HEK293 (cell line): ENCODE measurements at regions not wholly inside any gene's neighbourhood (a gene's known extent, or its start where the extent isn't known, plus 50 kb on each side); places are given as distances from the start of the nearest gene placed in this dataset.

ENCODE experiments used
- CTCF ChIA-PET: fragments of 350-600 bp; formaldehyde crosslinking; extraction: SDS; loops from one replicate; lab custom pipeline; 2021; ENCODE audit warnings: antibody characterized with exemption; lab: Yijun Ruan, JAX
- POLR2A ChIA-PET: fragments of 300-600 bp; formaldehyde crosslinking; extraction: SDS; loops from one replicate; lab custom pipeline; 2020; ENCODE audit warnings: antibody characterized with exemption, inconsistent platforms; lab: Yijun Ruan, JAX
- H3K27ac ChIP-seq: fragments of 200-500 bp; sonication (Bioruptor generic); 2 replicates; pipeline ENCODE4 v1.5.1; 2014; ENCODE audit warnings: low read depth, low read length, control low read depth, inconsistent platforms; ENCODE audit errors: extremely low read depth
- H3K36me3 ChIP-seq, 2 experiments: fragments of 200-500 bp in 1 of 2; sonication (Bioruptor generic) in 1 of 2; 1 replicate in 1 of 2; 2 replicates in 1 of 2; pipeline ENCODE4 v1.5.1; 2014 to 2017; ENCODE audit warnings: inconsistent platforms in 2 of 2, low read length in 2 of 2; ENCODE audit not compliant: control insufficient read depth in 2 of 2, insufficient read depth in 1 of 2
- H3K4me1 ChIP-seq: fragments of 200-500 bp; sonication (Bioruptor generic); 2 replicates; pipeline ENCODE4 v1.5.1; 2014; ENCODE audit warnings: mild to moderate bottlenecking, low read length, inconsistent platforms; ENCODE audit not compliant: control insufficient read depth, insufficient read depth
- H3K4me3 ChIP-seq: 2 replicates; pipeline ENCODE4 v1.5.1; 2011; ENCODE audit warnings: low read depth, mild to moderate bottlenecking, control low read depth, low read length, moderate library complexity
- H3K9me3 ChIP-seq: fragments of 200-500 bp; sonication (Bioruptor generic); 2 replicates; pipeline ENCODE4 v1.5.1; 2014; ENCODE audit warnings: low read depth, low read length, inconsistent platforms; ENCODE audit not compliant: control insufficient read depth, insufficient read depth
- KLF7 ChIP-seq: fragments of 450-650 bp; formaldehyde crosslinking; IDR thresholded peaks from 2 replicates; pipeline ENCODE4 v1.5.1; 2016; ENCODE audit warnings: missing biosample characterization, missing genetic modification characterization, borderline replicate concordance
- MZF1 ChIP-seq: fragments of 450-650 bp; formaldehyde crosslinking; IDR thresholded peaks from 2 replicates; pipeline ENCODE4 v1.5.1; 2017; ENCODE audit warnings: missing biosample characterization, missing genetic modification characterization, borderline replicate concordance
- PRDM1 ChIP-seq: fragments of 450-650 bp; formaldehyde crosslinking; IDR thresholded peaks from 2 replicates; pipeline ENCODE4; 2016; ENCODE audit warnings: missing biosample characterization, missing genetic modification characterization
- WT1 ChIP-seq: fragments of 450-650 bp; formaldehyde crosslinking; IDR thresholded peaks from 2 replicates; pipeline ENCODE4 v1.5.1; 2016; ENCODE audit warnings: missing biosample characterization, missing genetic modification characterization
- YY1 ChIP-seq: fragments of 450-650 bp; formaldehyde crosslinking; IDR thresholded peaks from 2 replicates; pipeline ENCODE4 v1.5.1; 2018; ENCODE audit warnings: missing biosample characterization, missing genetic modification characterization
- ZNF16 ChIP-seq: fragments of 450-650 bp; formaldehyde crosslinking; IDR thresholded peaks from 2 replicates; pipeline ENCODE4 v1.5.1; 2016; ENCODE audit warnings: low read depth, missing biosample characterization, missing genetic modification characterization
- ZNF169 ChIP-seq: fragments of 450-650 bp; formaldehyde crosslinking; IDR thresholded peaks from 2 replicates; pipeline ENCODE4 v1.5.1; 2016; ENCODE audit warnings: missing biosample characterization, missing genetic modification characterization
- ZNF239 ChIP-seq: fragments of 450-650 bp; formaldehyde crosslinking; IDR thresholded peaks from 2 replicates; pipeline ENCODE4 v1.5.1; 2016; ENCODE audit warnings: missing biosample characterization, missing genetic modification characterization
- ZNF561 ChIP-seq: fragments of 450-650 bp; IDR thresholded peaks from 2 replicates; pipeline ENCODE4 v1.5.1; 2018; ENCODE audit warnings: missing biosample characterization, missing genetic modification characterization, borderline replicate concordance
- ZNF596 ChIP-seq: fragments of 450-650 bp; IDR thresholded peaks from 2 replicates; pipeline ENCODE4 v1.5.0; 2018; ENCODE audit warnings: missing biosample characterization, mild to moderate bottlenecking, missing genetic modification characterization, moderate library complexity
- ZNF600 ChIP-seq: fragments of 450-650 bp; formaldehyde crosslinking; IDR thresholded peaks from 2 replicates; pipeline ENCODE4 v1.5.1; 2016; ENCODE audit warnings: missing biosample characterization, missing genetic modification characterization
- ZNF664 ChIP-seq: fragments of 450-650 bp; formaldehyde crosslinking; IDR thresholded peaks from 2 replicates; pipeline ENCODE4 v1.5.1; 2016; ENCODE audit warnings: missing biosample characterization, missing genetic modification characterization
- ZXDB ChIP-seq: fragments of 450-650 bp; formaldehyde crosslinking; IDR thresholded peaks from 2 replicates; pipeline ENCODE4 v1.5.1; 2016; ENCODE audit warnings: missing biosample characterization, missing genetic modification characterization
- TF ChIP-seq, protein P1 (sequence below): fragments of 450-650 bp; formaldehyde crosslinking; IDR thresholded peaks from 2 replicates; pipeline ENCODE4 v1.5.1; 2016; ENCODE audit warnings: missing biosample characterization, missing genetic modification characterization
- TF ChIP-seq, protein P2 (sequence below): IDR thresholded peaks from 2 replicates; pipeline ENCODE4 v1.6.1; 2011; ENCODE audit warnings: mild to moderate bottlenecking, low read depth, low read length, borderline replicate concordance
- TF ChIP-seq, protein P3 (sequence below): fragments of 450-650 bp; formaldehyde crosslinking; IDR thresholded peaks from 2 replicates; pipeline ENCODE4 v1.5.1; 2016; ENCODE audit warnings: missing biosample characterization, missing genetic modification characterization
- TF ChIP-seq, protein P4 (sequence below): fragments of 450-650 bp; formaldehyde crosslinking; IDR thresholded peaks from 2 replicates; pipeline ENCODE4 v1.5.1; 2016; ENCODE audit warnings: missing biosample characterization, missing genetic modification characterization
- TF ChIP-seq, protein P5 (sequence below): fragments of 450-650 bp; formaldehyde crosslinking; IDR thresholded peaks from 2 replicates; pipeline ENCODE4 v1.5.1; 2016; ENCODE audit warnings: missing biosample characterization, missing genetic modification characterization
- TF ChIP-seq, protein P6 (sequence below): fragments of 450-650 bp; formaldehyde crosslinking; IDR thresholded peaks from 2 replicates; pipeline ENCODE4 v1.5.1; 2016; ENCODE audit warnings: missing biosample characterization, missing genetic modification characterization, borderline replicate concordance

DNA sequence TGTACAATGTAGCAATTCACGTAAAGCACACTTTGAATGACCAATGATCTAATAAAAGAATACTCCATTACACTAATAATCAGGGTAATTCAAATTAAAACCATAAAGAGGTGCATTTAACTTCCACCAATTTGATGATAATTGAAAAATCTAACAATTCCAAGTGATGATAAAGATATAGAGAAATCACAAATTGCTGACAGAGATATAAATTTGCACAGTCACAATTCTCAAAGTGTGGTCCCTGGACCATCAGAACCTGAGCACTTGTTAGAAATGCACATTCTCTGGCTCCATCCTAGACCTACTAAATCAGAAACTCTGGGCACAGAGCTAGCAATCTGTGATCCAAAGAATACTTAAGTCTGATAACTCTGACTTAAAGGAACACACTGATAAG, 165.8 kb upstream of the DCC start:
- Histone ChIP-seq H3K9me3 (no peaks in the 10 kb centered on the region), H3K36me3 (no peaks in the 10 kb centered on the region), H3K4me3 (no peak overlapping the region), H3K27ac (no peak overlapping the region)
- ChIA-PET POLR2A (no interaction called here), CTCF (no interaction called here)
- TF ChIP-seq, protein P1, sequence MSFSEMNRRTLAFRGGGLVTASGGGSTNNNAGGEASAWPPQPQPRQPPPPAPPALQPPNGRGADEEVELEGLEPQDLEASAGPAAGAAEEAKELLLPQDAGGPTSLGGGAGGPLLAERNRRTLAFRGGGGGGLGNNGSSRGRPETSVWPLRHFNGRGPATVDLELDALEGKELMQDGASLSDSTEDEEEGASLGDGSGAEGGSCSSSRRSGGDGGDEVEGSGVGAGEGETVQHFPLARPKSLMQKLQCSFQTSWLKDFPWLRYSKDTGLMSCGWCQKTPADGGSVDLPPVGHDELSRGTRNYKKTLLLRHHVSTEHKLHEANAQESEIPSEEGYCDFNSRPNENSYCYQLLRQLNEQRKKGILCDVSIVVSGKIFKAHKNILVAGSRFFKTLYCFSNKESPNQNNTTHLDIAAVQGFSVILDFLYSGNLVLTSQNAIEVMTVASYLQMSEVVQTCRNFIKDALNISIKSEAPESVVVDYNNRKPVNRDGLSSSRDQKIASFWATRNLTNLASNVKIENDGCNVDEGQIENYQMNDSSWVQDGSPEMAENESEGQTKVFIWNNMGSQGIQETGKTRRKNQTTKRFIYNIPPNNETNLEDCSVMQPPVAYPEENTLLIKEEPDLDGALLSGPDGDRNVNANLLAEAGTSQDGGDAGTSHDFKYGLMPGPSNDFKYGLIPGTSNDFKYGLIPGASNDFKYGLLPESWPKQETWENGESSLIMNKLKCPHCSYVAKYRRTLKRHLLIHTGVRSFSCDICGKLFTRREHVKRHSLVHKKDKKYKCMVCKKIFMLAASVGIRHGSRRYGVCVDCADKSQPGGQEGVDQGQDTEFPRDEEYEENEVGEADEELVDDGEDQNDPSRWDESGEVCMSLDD (tag by site-specific recombination), result no peak
- TF ChIP-seq ZNF596 (no peak), ZNF664 (tag by site-specific recombination) (no peak), ZXDB (tag by site-specific recombination) (no peak), ZNF169 (tag by site-specific recombination) (no peak)
- TF ChIP-seq, protein P2, sequence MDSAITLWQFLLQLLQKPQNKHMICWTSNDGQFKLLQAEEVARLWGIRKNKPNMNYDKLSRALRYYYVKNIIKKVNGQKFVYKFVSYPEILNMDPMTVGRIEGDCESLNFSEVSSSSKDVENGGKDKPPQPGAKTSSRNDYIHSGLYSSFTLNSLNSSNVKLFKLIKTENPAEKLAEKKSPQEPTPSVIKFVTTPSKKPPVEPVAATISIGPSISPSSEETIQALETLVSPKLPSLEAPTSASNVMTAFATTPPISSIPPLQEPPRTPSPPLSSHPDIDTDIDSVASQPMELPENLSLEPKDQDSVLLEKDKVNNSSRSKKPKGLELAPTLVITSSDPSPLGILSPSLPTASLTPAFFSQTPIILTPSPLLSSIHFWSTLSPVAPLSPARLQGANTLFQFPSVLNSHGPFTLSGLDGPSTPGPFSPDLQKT, result no peak
- TF ChIP-seq, protein P3, sequence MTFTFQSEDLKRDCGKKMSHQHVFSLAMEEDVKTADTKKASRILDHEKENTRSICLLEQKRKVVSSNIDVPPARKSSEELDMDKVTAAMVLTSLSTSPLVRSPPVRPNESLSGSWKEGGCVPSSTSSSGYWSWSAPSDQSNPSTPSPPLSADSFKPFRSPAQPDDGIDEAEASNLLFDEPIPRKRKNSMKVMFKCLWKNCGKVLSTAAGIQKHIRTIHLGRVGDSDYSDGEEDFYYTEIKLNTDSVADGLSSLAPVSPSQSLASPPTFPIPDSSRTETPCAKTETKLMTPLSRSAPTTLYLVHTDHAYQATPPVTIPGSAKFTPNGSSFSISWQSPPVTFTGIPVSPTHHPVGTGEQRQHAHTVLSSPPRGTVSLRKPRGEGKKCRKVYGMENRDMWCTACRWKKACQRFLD (tag by site-specific recombination), result no peak
- TF ChIP-seq, all 188 proteins: peak for 0
- no peaks in the 10 kb centered on the region for H3K4me1 ChIP-seq

DNA sequence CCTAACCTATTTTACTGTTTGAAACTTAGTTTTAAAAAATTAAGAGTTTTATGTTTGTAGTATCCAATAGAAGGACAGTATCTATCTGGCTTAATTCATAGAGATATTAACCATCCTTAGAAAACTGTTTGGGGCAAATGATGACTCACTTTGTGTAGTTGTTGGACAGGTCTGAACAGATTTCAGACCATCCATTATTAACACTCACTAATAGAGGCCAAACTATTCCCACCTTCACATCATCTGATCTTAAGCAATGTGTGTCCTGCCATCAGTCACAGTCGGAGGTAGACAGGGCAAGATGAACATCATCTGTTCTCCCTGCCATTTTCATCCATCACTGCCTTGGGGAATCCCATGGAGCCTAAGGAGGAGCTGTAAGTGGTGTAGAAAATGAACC, 164.6 kb upstream of the DCC start:
- Histone ChIP-seq H3K4me3 (no peak overlapping the region), H3K27ac (no peak overlapping the region), H3K4me1 (no peaks in the 10 kb centered on the region), H3K36me3 (no peaks in the 10 kb centered on the region), H3K9me3 (no peaks in the 10 kb centered on the region)
- TF ChIP-seq, protein P4, sequence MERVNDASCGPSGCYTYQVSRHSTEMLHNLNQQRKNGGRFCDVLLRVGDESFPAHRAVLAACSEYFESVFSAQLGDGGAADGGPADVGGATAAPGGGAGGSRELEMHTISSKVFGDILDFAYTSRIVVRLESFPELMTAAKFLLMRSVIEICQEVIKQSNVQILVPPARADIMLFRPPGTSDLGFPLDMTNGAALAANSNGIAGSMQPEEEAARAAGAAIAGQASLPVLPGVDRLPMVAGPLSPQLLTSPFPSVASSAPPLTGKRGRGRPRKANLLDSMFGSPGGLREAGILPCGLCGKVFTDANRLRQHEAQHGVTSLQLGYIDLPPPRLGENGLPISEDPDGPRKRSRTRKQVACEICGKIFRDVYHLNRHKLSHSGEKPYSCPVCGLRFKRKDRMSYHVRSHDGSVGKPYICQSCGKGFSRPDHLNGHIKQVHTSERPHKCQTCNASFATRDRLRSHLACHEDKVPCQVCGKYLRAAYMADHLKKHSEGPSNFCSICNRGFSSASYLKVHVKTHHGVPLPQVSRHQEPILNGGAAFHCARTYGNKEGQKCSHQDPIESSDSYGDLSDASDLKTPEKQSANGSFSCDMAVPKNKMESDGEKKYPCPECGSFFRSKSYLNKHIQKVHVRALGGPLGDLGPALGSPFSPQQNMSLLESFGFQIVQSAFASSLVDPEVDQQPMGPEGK, result no peak
- no peak for TF ChIP-seq WT1 (tag by site-specific recombination)
- no peak for TF ChIP-seq ZNF16 (tag by site-specific recombination)
- TF ChIP-seq YY1 (tag by site-specific recombination), result no peak
- no peak for TF ChIP-seq KLF7 (tag by site-specific recombination)
- TF ChIP-seq MZF1 (tag by site-specific recombination), result no peak
- no peak for TF ChIP-seq ZNF561
- TF ChIP-seq PRDM1 (tag by site-specific recombination), result no peak
- no peak for TF ChIP-seq ZNF600 (tag by site-specific recombination)
- TF ChIP-seq, protein P5, sequence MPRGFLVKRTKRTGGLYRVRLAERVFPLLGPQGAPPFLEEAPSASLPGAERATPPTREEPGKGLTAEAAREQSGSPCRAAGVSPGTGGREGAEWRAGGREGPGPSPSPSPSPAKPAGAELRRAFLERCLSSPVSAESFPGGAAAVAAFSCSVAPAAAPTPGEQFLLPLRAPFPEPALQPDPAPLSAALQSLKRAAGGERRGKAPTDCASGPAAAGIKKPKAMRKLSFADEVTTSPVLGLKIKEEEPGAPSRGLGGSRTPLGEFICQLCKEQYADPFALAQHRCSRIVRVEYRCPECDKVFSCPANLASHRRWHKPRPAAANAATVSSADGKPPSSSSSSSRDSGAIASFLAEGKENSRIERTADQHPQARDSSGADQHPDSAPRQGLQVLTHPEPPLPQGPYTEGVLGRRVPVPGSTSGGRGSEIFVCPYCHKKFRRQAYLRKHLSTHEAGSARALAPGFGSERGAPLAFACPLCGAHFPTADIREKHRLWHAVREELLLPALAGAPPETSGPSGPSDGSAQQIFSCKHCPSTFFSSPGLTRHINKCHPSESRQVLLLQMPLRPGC, result no peak
- TF ChIP-seq, protein P6, sequence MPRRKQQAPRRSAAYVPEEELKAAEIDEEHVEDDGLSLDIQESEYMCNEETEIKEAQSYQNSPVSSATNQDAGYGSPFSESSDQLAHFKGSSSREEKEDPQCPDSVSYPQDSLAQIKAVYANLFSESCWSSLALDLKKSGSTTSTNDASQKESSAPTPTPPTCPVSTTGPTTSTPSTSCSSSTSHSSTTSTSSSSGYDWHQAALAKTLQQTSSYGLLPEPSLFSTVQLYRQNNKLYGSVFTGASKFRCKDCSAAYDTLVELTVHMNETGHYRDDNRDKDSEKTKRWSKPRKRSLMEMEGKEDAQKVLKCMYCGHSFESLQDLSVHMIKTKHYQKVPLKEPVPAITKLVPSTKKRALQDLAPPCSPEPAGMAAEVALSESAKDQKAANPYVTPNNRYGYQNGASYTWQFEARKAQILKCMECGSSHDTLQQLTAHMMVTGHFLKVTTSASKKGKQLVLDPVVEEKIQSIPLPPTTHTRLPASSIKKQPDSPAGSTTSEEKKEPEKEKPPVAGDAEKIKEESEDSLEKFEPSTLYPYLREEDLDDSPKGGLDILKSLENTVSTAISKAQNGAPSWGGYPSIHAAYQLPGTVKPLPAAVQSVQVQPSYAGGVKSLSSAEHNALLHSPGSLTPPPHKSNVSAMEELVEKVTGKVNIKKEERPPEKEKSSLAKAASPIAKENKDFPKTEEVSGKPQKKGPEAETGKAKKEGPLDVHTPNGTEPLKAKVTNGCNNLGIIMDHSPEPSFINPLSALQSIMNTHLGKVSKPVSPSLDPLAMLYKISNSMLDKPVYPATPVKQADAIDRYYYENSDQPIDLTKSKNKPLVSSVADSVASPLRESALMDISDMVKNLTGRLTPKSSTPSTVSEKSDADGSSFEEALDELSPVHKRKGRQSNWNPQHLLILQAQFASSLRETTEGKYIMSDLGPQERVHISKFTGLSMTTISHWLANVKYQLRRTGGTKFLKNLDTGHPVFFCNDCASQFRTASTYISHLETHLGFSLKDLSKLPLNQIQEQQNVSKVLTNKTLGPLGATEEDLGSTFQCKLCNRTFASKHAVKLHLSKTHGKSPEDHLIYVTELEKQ (tag by site-specific recombination), result no peak
- TF ChIP-seq ZNF239, result no peak
- POLR2A ChIA-PET, result no interaction called here
- CTCF ChIA-PET, result no interaction called here
